ENCODE measurements at regions not wholly inside any gene's neighbourhood (a gene's known extent, or its start where the extent isn't known, plus 50 kb on each side); places are given as distances from the start of the nearest gene placed in this dataset.
"Not testable (repeated sequence)": the region's sequence is repeated elsewhere in the genome, so short reads cannot be mapped to it uniquely, and the experiment has no call there.

DNA sequence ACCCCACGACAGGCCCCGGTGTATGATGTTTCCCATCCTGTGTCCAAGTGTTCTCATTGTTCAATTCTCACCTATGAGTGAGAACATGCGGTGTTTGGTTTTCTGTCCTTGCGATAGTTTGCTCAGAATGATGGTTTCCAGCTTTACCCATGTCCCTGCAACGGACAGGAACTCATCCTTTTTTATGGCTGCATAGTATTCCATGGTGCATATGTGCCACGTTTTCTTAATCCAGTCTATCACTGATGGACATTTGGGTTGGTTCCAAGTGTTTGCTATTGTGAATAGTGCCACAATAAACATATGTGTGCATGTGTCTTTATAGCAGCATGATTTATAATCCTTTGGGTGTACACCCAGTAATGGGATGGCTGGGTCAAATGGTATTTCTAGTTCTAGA lies 1218.4 kb upstream of the TMEM132C start:
- H3K4me3 Mint-ChIP-seq; H3K36me3 Mint-ChIP-seq (ENCODE audit: insufficient read depth); H3K4me1 Mint-ChIP-seq; H3K27me3 Mint-ChIP-seq; ATAC-seq (replicated peaks; ENCODE audit: extremely low read depth, poor library complexity, severe bottlenecking); H3K27ac Mint-ChIP-seq (ENCODE audit: low read depth); H3K9me3 Mint-ChIP-seq; DNase-seq (ENCODE audit: low spot score in 2 of 2): not testable (repeated sequence)

DNA sequence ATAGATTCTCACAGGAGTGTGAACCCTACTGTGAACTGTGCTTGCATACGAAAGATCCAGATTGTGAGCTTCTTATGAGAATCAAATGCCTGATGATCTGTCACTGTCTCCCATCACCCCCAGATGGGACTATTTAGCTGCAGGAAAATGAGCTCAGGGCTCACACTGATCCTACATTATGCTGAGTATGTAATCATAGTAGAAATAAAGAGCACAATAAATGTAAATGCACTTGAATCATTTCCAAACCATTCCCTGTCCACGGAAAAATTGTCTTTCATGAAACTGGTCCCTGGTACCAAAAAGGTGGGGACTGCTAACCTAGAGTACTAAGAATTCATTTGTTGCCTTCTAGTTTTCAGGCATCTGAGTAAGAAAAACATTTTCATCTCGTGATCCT lies 1215.8 kb upstream of the TMEM132C start:
- Mint-ChIP-seq H3K4me1 (no peaks in the 10 kb centered on the region), H3K36me3 (ENCODE audit: insufficient read depth) (no peaks in the 10 kb centered on the region), H3K27ac (ENCODE audit: low read depth) (no peak overlapping the region), H3K9me3 (peaks cover 6% of the 10 kb centered on the region), H3K27me3 (no peaks in the 10 kb centered on the region), H3K4me3 (no peak overlapping the region)
- DNase-seq (ENCODE audit: low spot score in 2 of 2) (no peak), ATAC-seq (replicated peaks; ENCODE audit: extremely low read depth, poor library complexity, severe bottlenecking) (no peak)

DNA sequence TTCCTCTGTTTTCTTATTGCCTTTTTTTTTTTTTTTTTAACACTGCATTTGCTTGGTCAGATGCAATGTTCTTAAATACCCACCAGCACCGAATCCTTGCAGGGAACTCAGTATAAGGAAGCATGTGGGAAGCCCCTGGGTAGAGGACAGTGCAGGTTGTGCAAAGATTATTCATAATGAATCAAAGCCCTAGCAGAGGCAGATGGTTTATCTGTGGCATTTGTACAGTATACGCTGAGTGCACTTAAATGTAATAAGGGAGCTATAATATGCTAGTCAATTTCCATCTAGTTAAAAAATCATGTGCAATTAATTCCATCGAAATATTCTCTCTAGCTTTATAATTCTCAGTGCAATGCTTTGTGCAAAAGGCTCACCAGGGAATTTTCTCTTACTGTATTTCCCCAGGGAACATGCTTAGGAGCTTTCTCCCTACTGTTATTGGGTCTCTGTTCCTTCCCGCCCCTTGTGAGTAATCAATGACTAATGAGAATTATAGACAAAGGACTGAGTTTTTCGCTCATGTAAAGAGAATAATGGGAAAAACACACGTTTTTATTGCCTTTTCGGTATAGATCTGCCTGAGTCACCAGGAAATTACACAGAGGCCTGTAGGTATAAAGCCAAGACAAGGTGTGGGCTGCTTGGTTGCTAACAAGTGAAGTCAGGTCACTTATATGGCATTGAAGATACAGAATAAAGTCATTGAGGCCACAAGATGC lies 1214.3 kb upstream of the TMEM132C start:
- H3K9me3 Mint-ChIP-seq: peaks cover 6% of the 10 kb centered on the region
- DNase-seq (ENCODE audit: low spot score in 2 of 2): no peak
- H3K27me3 Mint-ChIP-seq: no peaks in the 10 kb centered on the region

DNA sequence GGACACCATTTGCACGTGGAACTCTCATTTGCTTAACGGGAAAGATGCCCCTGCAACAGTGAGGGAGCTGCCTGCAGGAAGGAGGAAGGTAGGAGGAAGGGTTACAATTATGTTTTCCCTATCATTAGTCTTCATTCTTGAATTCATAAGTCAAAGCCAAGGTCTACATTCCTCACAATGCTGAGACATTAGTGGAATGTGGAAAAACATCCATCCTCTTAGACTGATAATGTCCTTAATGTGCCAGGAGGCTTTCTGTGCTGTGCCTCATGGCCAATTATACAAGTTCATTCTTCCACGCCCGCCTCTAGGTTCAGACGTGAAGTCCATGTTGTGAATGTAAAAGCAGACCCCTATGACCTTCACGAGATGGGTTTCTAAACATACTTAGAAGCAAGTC lies 1212.4 kb upstream of the TMEM132C start:
- Mint-ChIP-seq H3K36me3 (ENCODE audit: insufficient read depth) (no peaks in the 10 kb centered on the region), H3K27me3 (no peaks in the 10 kb centered on the region), H3K9me3 (no peaks in the 10 kb centered on the region), H3K4me1 (no peaks in the 10 kb centered on the region), H3K4me3 (no peak overlapping the region), H3K27ac (ENCODE audit: low read depth) (no peak overlapping the region)
- DNase-seq (ENCODE audit: low spot score in 2 of 2) (no peak), ATAC-seq (replicated peaks; ENCODE audit: extremely low read depth, poor library complexity, severe bottlenecking) (no peak)

More for the DNA sequence above, 1214.3 kb upstream of the TMEM132C start:
- Mint-ChIP-seq H3K27ac (ENCODE audit: low read depth) (no peak overlapping the region), H3K4me1 (no peaks in the 10 kb centered on the region), H3K4me3 (no peak overlapping the region), H3K36me3 (ENCODE audit: insufficient read depth) (no peaks in the 10 kb centered on the region)
- ATAC-seq (replicated peaks; ENCODE audit: extremely low read depth, poor library complexity, severe bottlenecking): no peak

DNA sequence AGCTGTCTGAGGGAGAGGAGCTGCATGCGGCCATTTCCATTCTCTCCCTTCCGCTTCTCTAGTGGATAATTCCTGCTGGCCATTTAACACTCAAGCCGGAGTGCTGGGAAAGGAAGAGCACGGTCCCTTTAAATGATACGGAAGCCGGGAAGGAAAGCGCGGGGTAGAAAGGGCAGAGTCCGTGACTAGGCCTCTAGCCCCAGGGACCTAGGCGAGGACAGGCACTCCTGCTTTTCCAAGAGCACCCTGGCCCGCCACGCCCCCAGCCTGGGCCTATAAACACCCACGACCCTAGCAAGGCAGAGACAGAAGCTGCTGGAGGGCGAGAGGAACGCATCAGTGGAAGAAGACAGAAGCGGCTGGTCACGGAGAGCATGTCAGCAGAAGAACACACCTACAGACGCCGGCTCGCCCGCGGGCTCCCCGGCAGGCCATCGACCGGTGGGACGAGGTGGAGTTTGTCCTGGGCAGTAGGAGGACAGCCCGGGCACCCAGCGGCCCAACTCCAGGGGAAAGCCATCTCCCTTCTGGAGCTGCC lies 1206.6 kb upstream of the TMEM132C start:
- no peaks in the 10 kb centered on the region for H3K4me1 Mint-ChIP-seq
- no peak overlapping the region for H3K4me3 Mint-ChIP-seq
- H3K36me3 Mint-ChIP-seq (ENCODE audit: insufficient read depth): no peaks in the 10 kb centered on the region
- H3K9me3 Mint-ChIP-seq: no peaks in the 10 kb centered on the region
- peaks cover 29% of the 10 kb centered on the region for H3K27me3 Mint-ChIP-seq
- H3K27ac Mint-ChIP-seq (ENCODE audit: low read depth): no peak overlapping the region
- no peak for ATAC-seq (replicated peaks; ENCODE audit: extremely low read depth, poor library complexity, severe bottlenecking)
- no peak for DNase-seq (ENCODE audit: low spot score in 2 of 2)

DNA sequence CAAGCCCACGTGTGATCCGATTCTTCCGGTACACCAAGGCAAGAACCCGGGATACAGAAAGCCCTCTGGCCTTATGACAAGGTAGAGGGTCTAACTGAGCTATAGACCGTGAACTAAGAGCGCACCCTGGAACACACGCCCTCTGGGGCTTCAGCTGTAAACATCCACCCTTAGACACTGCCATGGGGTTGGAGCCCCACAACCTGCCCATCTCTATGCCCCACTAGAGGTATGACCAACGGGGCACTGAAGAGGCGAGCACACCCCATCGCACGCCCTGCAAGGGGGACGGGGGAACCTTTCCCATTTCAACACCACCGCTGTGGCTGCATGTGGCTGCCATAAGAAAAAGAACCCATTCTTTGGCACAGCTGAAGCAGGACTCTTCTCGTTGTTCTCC lies 1206.0 kb upstream of the TMEM132C start:
- Mint-ChIP-seq H3K4me1 (no peaks in the 10 kb centered on the region), H3K36me3 (ENCODE audit: insufficient read depth) (no peaks in the 10 kb centered on the region), H3K27me3 (peaks cover 29% of the 10 kb centered on the region), H3K4me3 (no peak overlapping the region), H3K27ac (ENCODE audit: low read depth) (no peak overlapping the region), H3K9me3 (no peaks in the 10 kb centered on the region)
- DNase-seq (ENCODE audit: low spot score in 2 of 2) (no peak), ATAC-seq (replicated peaks; ENCODE audit: extremely low read depth, poor library complexity, severe bottlenecking) (no peak)

DNA sequence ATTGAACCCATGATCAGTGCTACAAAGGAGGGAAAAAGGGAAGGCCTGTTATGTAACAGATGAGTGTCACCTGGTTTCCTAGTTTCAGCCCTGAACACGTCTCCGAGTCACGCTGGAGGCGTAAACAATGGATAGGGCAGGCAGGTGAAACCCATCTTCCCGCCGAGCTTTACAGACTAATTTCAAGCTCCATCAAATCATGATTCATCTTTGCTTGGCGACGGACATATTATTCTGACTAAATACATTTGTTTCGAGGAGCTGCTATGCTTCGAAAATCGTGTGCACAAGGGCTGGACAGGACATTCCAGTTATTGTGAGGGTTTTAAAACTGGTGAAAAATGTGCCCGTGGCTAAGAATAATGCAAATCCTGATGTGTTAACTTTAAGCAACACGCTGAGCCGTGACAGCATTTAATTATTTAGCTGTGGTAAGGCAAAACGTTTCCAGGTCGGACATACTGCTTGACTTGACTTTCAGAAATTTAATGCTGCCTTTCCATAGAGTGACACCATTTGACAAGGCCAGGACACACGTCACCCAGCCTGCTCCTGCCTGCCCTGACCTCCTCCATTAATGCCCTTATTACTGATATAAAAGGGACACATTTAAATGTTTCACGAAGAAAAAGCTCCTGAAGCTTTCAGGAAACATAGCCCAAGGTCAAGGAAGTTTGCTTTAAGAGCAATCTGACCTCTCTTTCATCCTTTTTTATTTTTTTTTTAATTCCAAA lies 1203.5 kb upstream of the TMEM132C start:
- H3K36me3 Mint-ChIP-seq (ENCODE audit: insufficient read depth): no peaks in the 10 kb centered on the region
- no peak overlapping the region for H3K27ac Mint-ChIP-seq (ENCODE audit: low read depth)
- H3K4me1 Mint-ChIP-seq: no peaks in the 10 kb centered on the region
- peaks cover 29% of the 10 kb centered on the region for H3K27me3 Mint-ChIP-seq
- ATAC-seq (replicated peaks; ENCODE audit: extremely low read depth, poor library complexity, severe bottlenecking) (no peak), DNase-seq (ENCODE audit: low spot score in 2 of 2) (no peak)
- H3K4me3 Mint-ChIP-seq: no peak overlapping the region
- H3K9me3 Mint-ChIP-seq: no peaks in the 10 kb centered on the region

DNA sequence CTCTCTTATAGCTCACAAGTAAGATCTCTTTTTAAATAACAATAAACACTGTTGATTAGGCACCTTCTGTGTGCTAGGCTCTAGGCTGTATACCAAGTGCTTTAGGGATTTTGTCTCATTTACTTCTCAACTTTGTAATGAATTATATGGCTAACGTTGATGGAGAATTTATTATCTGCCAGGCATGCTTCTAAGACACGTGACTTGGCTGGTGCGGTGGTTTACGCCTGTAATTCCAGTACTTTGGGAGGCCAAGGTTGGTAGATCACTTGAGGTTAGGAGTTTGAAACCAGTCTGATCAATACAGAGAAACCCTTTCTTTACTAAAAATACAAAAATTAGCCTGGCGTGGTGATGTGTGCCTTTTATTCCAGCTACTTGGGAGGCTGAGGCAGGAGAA lies 1202.8 kb upstream of the TMEM132C start:
- Mint-ChIP-seq H3K4me1 (no peaks in the 10 kb centered on the region), H3K4me3 (no peak overlapping the region), H3K27ac (ENCODE audit: low read depth) (no peak overlapping the region), H3K36me3 (ENCODE audit: insufficient read depth) (no peaks in the 10 kb centered on the region), H3K27me3 (peaks cover 29% of the 10 kb centered on the region), H3K9me3 (no peaks in the 10 kb centered on the region)
- no peak for ATAC-seq (replicated peaks; ENCODE audit: extremely low read depth, poor library complexity, severe bottlenecking)
- DNase-seq (ENCODE audit: low spot score in 2 of 2): no peak

DNA sequence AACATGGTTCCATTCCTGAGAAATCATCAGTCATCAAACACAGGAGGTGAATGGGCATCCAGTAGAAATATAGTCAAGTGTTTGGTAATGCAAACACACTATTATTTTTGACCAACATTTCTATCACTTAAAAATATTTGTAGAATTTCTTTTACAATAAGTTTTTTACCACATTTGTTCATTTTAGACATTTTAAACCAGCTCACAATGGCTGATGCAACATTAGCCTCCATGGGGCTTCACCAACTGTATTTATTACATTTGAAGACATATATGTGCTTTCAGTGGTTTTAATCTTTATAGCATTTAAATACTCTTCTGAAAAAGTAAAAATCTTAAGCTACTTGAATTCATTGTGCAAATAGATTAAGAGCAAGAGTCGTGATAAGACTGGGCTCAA lies 1201.4 kb upstream of the TMEM132C start:
- Mint-ChIP-seq H3K4me1 (no peaks in the 10 kb centered on the region), H3K27ac (ENCODE audit: low read depth) (no peak overlapping the region), H3K4me3 (no peak overlapping the region), H3K36me3 (ENCODE audit: insufficient read depth) (no peaks in the 10 kb centered on the region), H3K27me3 (peaks cover 22% of the 10 kb centered on the region), H3K9me3 (no peaks in the 10 kb centered on the region)
- ATAC-seq (replicated peaks; ENCODE audit: extremely low read depth, poor library complexity, severe bottlenecking) (no peak), DNase-seq (ENCODE audit: low spot score in 2 of 2) (no peak)

DNA sequence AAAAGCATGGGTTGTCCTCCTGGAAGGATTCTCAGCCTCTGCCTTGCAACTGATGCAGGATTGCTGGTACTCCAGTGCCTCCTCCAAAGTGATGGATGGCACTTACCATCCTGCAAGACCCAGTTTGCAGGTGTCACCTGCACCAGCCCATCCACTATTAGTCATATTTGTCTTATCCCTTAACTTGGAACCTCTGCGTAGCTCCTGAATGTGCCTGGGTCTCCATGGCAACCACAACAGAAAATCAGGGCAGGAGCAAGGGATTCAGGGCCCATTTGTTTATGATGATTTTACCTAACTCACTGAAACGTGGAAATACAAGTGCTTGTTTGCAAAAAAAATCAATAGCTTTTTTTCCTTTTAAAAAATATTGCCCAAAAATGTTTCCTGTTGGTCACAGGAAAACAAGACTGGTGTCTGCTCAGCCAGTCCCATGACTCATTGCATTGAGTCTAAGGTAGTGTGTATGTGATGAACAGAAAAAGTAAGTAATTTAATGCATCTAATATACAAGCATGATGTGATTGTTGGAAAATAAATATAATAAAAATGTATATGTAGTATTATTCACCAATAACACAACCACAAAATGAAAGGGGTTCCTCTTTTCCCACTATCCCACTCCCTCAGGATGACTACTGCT lies 1196.3 kb upstream of the TMEM132C start:
- H3K9me3 Mint-ChIP-seq: no peaks in the 10 kb centered on the region
- no peak overlapping the region for H3K27ac Mint-ChIP-seq (ENCODE audit: low read depth)
- no peaks in the 10 kb centered on the region for H3K36me3 Mint-ChIP-seq (ENCODE audit: insufficient read depth)
- no peaks in the 10 kb centered on the region for H3K4me1 Mint-ChIP-seq
- no peak overlapping the region for H3K4me3 Mint-ChIP-seq
- ATAC-seq (replicated peaks; ENCODE audit: extremely low read depth, poor library complexity, severe bottlenecking): no peak
- H3K27me3 Mint-ChIP-seq: peaks cover 34% of the 10 kb centered on the region
- DNase-seq (ENCODE audit: low spot score in 2 of 2): no peak

DNA sequence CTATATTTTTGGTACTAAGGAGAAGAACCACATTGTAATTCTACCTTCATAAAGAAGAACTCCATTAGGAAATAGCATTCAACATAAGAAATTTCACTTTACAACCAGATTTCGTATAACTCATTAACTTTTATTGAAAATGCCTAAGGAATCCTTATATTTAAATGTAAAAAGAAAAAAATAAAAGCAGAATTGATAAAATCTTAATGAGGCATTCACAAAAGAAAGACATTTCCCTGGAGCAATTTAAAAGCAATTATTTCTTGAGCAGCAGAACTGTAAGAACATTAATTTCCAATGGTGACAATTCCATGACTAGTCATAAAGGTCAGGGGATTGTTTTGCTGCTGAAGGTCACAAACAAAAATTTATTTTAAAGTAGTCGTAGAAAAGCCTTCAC lies 1192.8 kb upstream of the TMEM132C start:
- Mint-ChIP-seq H3K27ac (ENCODE audit: low read depth) (no peak overlapping the region), H3K36me3 (ENCODE audit: insufficient read depth) (no peaks in the 10 kb centered on the region), H3K27me3 (peaks cover 62% of the 10 kb centered on the region), H3K9me3 (no peaks in the 10 kb centered on the region), H3K4me3 (no peak overlapping the region), H3K4me1 (no peaks in the 10 kb centered on the region)
- ATAC-seq (replicated peaks; ENCODE audit: extremely low read depth, poor library complexity, severe bottlenecking) (no peak), DNase-seq (ENCODE audit: low spot score in 2 of 2) (no peak)

DNA sequence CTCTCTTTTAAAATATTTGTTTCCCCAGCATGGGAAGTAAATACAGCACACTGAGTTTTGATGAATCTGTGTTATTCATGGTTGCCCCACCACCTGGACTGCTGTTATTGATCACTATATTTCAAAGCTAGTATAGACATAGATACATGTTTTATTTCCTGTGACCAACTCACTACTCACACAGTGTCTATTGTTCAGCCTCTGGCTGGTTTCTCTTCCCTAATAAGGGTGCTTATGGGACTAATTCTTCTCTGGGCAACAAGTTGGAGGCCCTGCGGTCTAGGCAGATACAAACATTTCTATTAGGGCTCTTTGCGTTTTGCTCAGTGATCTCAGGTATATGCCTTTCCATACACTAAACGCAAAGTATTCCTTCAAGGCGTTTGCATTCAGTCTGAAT lies 1191.0 kb upstream of the TMEM132C start:
- H3K4me3 Mint-ChIP-seq: no peak overlapping the region
- H3K4me1 Mint-ChIP-seq: no peaks in the 10 kb centered on the region
- no peak for DNase-seq (ENCODE audit: low spot score in 2 of 2)
- no peak overlapping the region for H3K27ac Mint-ChIP-seq (ENCODE audit: low read depth)
- H3K36me3 Mint-ChIP-seq (ENCODE audit: insufficient read depth): no peaks in the 10 kb centered on the region
- H3K27me3 Mint-ChIP-seq: peaks cover 64% of the 10 kb centered on the region
- H3K9me3 Mint-ChIP-seq: no peaks in the 10 kb centered on the region
- ATAC-seq (replicated peaks; ENCODE audit: extremely low read depth, poor library complexity, severe bottlenecking): no peak
